ENCODE measurements at regions not wholly inside any gene's neighbourhood (a gene's known extent, or its start where the extent isn't known, plus 50 kb on each side); places are given as distances from the start of the nearest gene placed in this dataset.
A peak's percentile ranks its signal among the peaks of the same experiment; 100 is the strongest.

GRCh38 chr6:120200853-120201252 lies 851.3 kb upstream of the MAN1A1 start:
- H3K27ac ChIP-seq: no peak overlapping the region
- TF ChIP-seq, protein P1, sequence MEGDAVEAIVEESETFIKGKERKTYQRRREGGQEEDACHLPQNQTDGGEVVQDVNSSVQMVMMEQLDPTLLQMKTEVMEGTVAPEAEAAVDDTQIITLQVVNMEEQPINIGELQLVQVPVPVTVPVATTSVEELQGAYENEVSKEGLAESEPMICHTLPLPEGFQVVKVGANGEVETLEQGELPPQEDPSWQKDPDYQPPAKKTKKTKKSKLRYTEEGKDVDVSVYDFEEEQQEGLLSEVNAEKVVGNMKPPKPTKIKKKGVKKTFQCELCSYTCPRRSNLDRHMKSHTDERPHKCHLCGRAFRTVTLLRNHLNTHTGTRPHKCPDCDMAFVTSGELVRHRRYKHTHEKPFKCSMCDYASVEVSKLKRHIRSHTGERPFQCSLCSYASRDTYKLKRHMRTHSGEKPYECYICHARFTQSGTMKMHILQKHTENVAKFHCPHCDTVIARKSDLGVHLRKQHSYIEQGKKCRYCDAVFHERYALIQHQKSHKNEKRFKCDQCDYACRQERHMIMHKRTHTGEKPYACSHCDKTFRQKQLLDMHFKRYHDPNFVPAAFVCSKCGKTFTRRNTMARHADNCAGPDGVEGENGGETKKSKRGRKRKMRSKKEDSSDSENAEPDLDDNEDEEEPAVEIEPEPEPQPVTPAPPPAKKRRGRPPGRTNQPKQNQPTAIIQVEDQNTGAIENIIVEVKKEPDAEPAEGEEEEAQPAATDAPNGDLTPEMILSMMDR (conservative IDR thresholded peaks at IDR 0.05): no peak
- TF ChIP-seq ZFX (IDR thresholded peaks at IDR 0.05): no peak

DNA sequence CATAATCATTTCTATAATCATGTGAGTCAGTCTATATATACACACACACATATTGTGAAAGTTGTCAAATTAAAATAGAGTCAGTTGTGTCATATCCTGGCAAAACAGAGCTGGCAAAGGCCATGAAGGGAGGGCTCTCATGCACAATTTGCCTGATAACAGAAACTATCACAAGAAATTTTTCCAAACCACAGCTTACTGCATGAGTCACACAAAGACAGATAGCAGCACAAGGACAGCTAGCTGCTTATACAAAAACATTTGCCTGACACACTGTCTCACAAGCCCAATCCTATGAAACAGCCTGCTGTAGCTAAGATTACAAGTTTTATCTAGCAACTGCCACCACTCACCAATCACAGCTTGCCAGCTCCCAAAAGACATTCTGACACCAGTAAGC lies 848.5 kb upstream of the MAN1A1 start:
- H3K27ac ChIP-seq: no peak overlapping the region
- TF ChIP-seq ZFX (IDR thresholded peaks at IDR 0.05): no peak
- TF ChIP-seq, protein P1 (conservative IDR thresholded peaks at IDR 0.05): no peak

DNA sequence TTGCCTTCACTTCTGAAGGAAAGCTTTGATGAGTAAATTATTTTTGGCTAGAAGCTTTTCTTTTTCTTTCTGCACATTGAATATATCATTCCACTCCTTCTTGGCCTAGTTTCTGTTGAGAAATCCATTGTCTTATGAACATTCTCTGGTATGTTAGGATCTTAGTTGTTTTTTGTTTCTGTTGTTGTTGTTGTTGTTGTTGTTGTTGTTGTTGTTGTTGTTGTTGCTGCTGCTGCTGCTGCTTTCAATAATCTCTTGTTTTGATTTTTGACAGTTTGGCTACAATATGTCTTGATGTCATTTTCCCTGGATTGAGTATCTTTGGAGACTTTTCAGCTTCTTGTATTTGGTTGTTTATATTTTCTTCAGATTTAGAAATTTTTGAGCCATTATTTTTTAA lies 836.5 kb upstream of the MAN1A1 start:
- TF ChIP-seq, protein P1 (conservative IDR thresholded peaks at IDR 0.05): no peak
- no peak for TF ChIP-seq ZFX (IDR thresholded peaks at IDR 0.05)
- H3K27ac ChIP-seq: no peak overlapping the region

- TF ChIP-seq, protein P1 (conservative IDR thresholded peaks at IDR 0.05): no peak
- no peak for TF ChIP-seq ZFX (IDR thresholded peaks at IDR 0.05)
- H3K27ac ChIP-seq: no peak overlapping the region
Measured at GRCh38 chr6:120173250-120173649, 823.7 kb upstream of the MAN1A1 start.

- no peak for TF ChIP-seq ZFX (IDR thresholded peaks at IDR 0.05)
- TF ChIP-seq, protein P1 (conservative IDR thresholded peaks at IDR 0.05): no peak
- H3K27ac ChIP-seq: no peak overlapping the region
Measured at GRCh38 chr6:120164531-120164930, 815.0 kb upstream of the MAN1A1 start.

DNA sequence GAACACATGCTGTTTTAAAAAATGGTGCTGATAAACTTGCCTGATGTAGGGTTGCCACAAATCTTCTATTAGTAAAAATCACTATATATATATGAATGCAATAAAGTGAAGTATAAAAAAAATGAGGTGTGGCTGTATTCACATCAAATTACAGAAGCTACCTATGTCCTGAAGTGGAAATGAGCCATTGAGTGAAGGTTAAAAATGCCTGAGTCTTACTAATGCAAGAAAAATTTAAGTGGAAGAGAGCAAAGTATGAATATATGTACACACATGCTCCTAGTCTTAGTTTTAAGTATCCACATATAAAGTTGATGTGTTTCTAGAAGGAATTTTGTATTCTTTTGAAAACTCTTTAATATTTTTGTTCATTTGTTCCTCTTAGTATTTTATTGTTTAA lies 808.3 kb upstream of the MAN1A1 start:
- H3K27ac ChIP-seq: no peak overlapping the region
- TF ChIP-seq, protein P1 (conservative IDR thresholded peaks at IDR 0.05): no peak
- no peak for TF ChIP-seq ZFX (IDR thresholded peaks at IDR 0.05)

GRCh38 chr6:120147071-120147871 lies 797.7 kb upstream of the MAN1A1 start:
- TF ChIP-seq, protein P1 (conservative IDR thresholded peaks at IDR 0.05): peak; percentile 43
- no peak for TF ChIP-seq ZFX (IDR thresholded peaks at IDR 0.05)
- no peak overlapping the region for H3K27ac ChIP-seq

Data from C4-2B (cell line).